ENCODE measurements at regions not wholly inside any gene's neighbourhood (a gene's known extent, or its start where the extent isn't known, plus 50 kb on each side); places are given as distances from the start of the nearest gene placed in this dataset.

DNA sequence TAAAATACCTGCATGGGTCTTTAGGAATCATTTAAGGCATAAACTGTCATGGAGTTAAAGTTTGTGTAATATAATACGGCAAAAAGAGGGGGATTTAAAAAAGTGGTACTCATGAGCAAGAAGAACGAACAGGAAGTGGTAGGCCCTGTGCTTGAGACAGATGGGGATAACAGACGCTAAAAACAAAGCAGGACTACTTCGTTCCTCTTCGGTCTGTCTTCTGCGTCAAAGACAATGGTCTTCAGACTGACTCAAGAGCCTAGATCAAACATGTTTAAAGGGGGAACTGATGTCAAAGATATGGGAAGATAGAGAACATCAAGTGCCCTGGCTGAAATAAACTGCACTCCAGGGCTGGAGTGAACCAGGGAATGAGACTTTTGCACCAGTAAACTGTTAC is 59.8 kb upstream of the RFX3 start:
- TF ChIP-seq POLR2AphosphoS5 (IDR thresholded peaks at IDR 0.05; ENCODE audit: low read depth, low read length) = no peak
- no peak for TF ChIP-seq POLR2A (IDR thresholded peaks at IDR 0.05; ENCODE audit: low read depth, low read length)
- TF ChIP-seq TAF1 (IDR thresholded peaks at IDR 0.05; ENCODE audit: borderline replicate concordance, low read depth, low read length) = no peak
- DNase-seq (ENCODE audit: insufficient read length) (no peak), FAIRE-seq (no peak)

DNA sequence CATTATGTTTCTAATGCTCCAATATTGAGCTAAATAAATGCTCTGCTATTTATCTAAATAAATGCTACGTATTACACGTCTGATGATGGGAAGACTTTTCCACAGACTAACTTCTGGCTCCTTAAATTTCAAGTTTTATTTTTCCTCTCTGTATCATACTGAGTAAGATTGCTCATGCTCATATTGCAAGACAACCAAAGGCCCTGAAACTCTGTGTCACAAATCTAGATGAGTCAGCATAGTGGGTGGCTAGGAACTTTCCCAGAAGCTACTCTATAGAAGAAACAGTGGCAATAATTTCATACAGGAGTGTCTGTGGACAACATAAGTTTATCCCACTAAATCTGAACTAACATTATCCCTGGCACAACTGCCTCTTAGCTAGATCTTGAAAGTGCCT is 53.0 kb upstream of the RFX3 start:
- TF ChIP-seq TAF1 (IDR thresholded peaks at IDR 0.05; ENCODE audit: borderline replicate concordance, low read depth, low read length) = no peak
- TF ChIP-seq POLR2A (IDR thresholded peaks at IDR 0.05; ENCODE audit: low read depth, low read length) = no peak
- TF ChIP-seq POLR2AphosphoS5 (IDR thresholded peaks at IDR 0.05; ENCODE audit: low read depth, low read length) = no peak
- no peak for FAIRE-seq
- DNase-seq (ENCODE audit: insufficient read length) = no peak

DNA sequence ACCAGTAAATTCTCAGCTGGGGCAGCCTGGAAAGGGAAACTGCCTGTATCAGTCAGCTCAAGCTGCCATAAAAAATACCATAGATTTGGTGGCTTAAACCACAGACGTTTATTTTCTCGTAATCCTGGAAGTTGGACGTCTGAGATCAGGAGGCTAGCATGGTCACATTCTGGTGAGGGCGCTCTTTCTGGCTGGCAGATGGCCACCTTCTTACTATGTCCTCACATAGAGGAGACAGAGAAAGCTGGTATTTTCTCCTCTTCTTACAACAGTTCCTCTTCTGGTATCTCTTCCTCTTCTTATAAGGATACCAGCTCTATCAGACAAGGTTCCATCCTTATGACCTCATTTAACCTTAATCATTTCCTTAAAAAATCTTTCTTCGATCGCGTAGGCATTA is 50.5 kb upstream of the RFX3 start:
- DNase-seq (ENCODE audit: insufficient read length) (no peak), FAIRE-seq (no peak)
- no peak for TF ChIP-seq TAF1 (IDR thresholded peaks at IDR 0.05; ENCODE audit: borderline replicate concordance, low read depth, low read length)
- no peak for TF ChIP-seq POLR2A (IDR thresholded peaks at IDR 0.05; ENCODE audit: low read depth, low read length)
- TF ChIP-seq POLR2AphosphoS5 (IDR thresholded peaks at IDR 0.05; ENCODE audit: low read depth, low read length) = no peak

DNA sequence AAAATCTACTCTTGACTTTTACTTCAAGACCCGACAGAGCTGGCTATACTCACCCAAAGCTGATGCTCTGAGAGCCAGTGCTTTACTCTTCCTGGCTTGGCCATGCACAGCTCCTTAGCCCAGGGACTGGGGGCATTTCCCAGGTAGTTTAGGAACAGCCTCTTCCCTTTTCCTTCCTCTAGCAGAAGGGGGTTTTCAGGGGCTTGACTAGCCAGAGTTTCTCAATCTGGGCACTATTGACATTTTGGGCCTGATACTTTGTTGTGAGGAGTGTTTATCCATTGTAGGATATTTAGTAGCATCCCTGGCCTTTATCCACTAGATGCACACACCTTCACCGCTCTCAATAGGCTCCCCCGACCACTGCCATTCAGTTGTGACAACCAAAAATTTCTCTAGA is 50.0 kb upstream of the RFX3 start:
- TF ChIP-seq POLR2AphosphoS5 (IDR thresholded peaks at IDR 0.05; ENCODE audit: low read depth, low read length) (no peak), POLR2A (IDR thresholded peaks at IDR 0.05; ENCODE audit: low read depth, low read length) (no peak), TAF1 (IDR thresholded peaks at IDR 0.05; ENCODE audit: borderline replicate concordance, low read depth, low read length) (no peak)
- FAIRE-seq (no peak), DNase-seq (ENCODE audit: insufficient read length) (no peak)
